ENCODE measurements at regions not wholly inside any gene's neighbourhood (a gene's known extent, or its start where the extent isn't known, plus 50 kb on each side); places are given as distances from the start of the nearest gene placed in this dataset.
A peak's percentile ranks its signal among the peaks of the same experiment; 100 is the strongest.
"Not testable (repeated sequence)": the region's sequence is repeated elsewhere in the genome, so short reads cannot be mapped to it uniquely, and the experiment has no call there.

DNA sequence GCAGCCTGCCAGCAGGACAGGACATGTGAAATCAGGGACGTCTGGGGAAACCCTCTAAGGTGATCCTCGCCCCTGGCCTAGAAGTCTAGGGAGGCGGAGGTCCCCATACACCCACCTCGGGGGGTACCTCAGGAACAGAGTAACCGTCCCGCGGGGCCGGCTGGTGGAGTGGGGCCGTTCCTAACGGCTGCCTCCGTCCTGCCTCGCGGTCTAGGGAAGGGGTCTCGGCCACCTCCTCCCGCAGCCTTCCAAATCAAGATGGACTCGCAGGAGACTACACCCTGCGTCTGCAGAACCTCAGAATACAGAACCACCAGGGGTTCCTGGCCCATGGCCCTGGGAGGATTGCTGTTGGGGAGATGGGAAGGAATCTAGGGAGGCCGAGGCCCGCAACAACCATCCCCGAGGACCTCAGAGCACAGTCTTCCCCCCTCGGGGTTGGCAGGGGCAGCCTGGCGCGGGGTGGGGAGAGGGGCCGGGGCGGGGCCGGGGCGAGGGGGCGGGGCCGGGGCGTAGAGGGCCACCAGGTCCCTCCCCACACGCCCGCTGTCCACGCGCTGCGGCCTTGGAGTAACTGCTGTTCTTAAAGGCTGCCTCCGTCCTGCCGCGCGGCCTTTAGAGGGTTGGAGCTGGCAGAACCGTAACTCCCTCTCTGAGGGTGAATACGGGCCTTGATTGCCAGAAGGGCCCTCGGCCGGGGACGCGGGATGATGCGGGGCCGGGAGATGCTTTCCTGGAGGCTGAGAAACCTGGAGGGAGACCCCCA lies 89.0 kb upstream of the MLN start:
- no peak for DNase-seq

DNA sequence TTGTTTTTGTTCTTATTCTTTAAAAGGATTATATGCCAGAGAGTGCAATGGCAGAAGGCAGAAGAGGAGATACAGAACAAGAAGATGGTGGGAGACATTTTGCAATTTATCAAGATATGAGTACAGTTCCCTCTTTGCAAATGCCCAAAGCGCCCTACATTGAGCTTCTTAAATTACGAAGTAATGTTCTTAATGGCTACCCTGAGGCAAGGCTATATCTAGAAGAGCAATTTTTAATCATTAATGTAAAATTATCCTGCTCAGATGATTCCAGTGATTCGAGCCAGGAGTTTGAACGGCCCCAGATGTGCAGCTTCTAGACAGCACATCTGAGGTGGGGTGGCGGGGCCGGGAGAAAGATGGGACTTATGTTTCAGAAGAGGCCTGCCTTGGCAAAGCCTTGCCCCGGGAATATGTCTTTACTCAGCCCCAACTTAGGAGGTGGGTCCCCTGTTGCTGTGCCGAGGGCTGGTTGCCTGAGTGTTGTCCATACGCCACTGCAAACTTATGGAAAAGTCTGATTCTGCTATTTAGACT lies 84.9 kb upstream of the MLN start:
- no peak for DNase-seq

DNA sequence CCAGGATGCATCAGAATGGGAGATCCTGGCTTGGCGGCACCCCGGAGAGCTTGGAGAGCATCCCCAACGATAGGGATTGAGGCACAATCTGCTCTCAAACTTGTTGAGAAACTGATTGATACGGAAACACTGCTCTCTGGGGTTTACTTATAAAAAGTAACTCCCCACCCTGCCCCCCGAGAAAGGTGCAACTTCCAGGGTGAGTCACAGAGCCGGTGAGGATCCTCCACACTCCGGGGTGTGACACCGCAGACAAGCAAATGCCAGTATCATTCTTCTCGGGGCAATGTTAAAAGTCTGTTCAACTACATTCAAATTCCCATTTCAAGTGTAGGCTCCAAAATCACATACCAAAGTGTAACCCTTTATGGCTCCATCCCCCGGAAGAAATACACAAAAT lies 84.4 kb upstream of the MLN start:
- no peak for DNase-seq

DNA sequence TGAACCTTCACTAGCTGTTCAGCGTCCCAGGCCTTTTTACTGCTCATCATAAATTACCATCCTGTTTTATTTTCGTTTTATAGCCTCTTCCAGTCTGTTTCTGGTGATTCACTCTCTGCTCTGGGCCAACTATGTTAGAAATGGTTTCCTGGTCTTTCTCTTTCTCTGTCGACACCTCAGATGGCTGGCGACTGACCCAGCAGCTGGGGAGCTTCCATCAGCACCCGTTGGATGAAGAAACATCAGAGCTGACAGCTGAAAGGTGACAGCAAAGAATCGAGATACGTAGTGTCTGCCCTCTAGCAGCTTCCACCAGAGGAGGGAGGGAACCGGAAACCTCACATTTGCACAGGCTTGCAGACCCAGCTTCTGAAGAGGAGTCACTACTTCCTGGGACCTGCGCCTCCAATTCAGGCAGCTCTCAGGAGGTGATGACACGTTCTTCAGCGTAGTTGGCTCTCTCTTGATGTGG lies 82.9 kb upstream of the MLN start:
- peak; percentile 60 for DNase-seq

DNA sequence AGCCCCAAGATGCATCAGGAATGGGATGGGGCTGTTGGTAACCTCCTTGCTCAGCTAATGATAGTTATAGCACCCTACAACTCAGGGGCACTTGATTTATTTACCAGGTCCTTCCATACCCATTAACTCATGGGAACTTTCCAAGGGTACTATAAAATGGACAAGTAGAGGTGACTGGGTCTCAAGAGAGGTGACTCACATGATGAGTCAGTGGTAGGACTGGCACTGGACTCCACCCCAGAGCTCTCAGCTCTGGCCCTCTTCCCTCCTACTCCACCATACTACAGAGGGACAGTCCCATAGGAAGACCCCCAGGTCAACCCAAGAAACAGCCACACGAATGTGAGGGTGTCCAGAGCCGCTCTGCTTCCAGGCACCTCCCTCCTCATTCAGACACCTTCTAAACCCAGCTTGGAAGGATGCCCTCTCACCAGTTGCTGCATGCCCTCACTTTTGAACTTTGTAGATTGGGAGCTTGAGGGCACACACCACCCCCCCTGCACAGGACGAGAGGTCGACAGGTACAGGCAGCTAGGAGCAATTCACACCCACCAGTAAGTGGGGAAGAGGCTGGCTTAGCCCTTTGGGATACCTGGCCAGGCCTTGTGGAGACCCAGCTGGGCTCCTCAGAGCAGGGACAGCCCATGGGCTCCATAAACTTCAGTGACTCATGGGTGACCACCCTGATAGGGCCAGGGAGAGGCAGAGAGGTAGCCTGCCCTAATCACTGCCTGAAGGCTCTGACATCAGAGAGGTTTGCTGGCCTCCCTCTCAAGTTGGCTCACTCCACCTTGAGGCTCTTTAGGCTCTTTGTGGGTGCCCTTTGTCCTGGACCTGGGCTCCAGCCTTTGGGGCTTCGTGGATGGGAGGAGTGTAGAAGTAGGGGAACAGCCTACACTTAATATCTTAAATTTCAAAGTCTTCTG lies 81.6 kb upstream of the MLN start:
- no peak for DNase-seq

DNA sequence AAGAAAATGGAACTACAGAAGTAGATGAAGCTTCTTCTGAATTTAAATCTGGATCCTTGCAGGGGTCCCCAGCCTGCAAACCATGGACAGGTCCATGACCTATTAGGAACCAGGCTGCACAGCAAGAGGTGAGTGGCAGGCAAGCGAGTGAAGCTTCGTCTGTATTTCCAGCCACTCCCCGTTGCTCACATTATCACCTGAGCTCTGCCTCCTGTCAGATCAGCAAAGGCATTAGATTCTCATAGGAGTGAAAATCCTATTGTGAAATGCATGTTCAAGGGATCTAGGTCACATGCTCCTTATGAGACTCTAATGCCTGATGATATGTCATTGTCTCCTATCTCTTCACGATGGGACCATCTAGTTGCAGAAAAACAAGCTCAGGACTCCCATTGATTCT lies 79.8 kb upstream of the MLN start:
- not testable (repeated sequence) for DNase-seq

DNA sequence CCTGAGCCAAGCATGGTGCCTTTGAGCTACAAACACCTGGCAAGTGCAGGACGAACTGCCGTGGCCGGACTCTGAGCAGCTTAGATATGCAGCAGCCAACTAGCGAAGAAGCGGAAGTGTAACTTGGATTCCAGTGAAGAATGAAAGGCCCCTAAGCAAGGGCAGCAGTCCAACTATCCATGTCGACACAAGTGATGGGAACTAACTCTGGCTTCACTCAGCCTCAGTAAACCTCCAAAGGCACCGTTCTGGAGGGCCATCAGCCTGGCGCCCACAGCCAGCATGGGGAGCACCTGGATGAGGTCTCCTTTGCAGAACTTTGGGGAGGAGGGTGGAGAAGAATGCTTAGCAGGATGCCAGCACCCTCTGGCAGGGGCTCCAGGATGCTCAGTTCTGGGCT lies 78.4 kb upstream of the MLN start:
- no peak for DNase-seq

DNA sequence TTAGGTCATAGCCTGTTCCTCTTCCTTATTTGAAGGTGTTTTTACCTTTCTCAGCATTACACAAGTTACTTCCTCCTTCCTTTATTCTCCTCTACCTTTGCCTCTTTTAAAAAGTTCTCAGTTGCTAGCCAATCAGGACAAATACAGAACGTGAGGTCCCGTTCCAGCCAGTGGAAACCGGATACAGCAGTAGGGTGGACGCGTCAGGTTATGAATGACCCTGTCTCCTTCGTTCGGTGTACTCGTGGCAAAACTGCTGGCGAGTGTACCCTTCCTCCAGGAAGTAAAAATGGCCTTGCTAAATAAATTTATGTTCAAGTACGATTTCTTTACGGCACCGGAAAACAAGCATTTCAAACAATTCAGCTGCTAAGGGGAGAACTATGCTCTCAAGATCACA lies 77.0 kb upstream of the MLN start:
- DNase-seq: no peak

DNA sequence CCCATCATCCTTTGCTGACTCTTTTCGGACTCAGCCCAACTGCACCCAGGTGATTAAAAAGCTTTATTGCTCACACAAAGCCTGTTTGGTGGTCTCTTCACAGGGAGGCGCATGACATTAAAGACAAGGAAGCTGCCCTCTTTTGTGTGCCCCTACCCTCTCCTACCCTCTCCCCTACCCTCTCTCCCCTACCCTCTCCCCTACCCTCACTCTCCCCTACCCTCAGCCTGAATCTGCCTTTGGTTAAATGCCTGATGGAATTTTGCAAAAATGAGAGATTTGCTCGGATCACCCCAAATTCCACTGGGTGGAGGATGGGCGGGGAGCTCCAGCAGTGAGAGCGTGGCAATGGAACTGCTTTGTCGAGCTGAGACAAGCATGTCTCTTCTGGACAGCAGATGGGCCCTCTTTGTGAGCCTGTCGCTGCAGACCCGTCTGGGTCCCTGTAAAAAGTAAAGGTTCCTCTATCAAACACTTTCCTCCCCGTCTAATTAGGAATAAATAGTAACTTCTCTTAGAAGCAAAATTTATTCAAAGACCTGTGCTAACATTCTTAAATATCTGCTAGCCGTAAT lies 76.4 kb upstream of the MLN start:
- no peak for DNase-seq

DNA sequence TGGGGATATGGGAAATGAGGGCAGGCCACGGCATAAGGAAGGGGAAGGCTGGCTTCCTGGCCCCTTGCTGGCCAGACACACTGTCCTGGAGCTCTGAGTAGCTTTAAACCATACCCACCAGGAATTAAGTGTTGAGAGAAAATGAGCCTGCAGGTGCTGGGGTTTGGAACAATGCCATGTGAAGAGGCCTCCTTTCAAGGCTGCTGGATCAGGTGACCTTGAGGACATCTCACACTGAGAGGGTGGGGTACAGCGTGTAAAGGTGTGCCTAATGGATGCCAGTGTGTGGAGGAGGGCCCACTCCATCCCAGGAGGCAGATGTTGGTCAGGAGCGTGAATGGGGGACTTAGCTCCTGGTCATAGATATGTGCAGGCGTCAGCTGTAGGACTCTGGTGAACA lies 74.8 kb upstream of the MLN start:
- no peak for DNase-seq

DNA sequence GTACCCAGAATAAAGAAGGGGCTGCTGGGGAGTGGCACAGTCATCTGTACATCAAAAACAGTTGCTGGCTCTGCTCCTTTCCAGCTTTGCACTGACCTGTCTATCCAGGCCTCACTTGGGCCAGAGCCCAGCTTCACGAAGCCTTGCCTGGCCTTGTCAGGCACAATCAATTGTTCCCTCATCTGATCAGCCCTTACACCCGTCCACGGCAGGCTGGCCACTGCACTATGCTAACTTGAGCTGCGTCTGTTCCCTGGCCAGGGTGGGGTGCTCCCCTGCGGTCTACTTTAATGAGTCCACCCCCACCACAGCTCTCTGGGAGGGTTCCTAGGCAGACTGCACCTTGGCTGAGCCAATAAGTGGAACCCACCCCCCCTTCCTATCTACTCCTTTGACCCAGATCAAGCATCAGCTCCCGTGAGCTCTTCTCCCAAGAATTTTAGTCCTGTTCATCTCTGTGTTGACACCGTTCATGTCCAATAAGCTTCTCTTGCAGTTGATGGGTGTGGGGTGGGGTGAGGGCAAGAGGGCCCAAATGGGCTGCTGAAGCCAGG lies 74.3 kb upstream of the MLN start:
- DNase-seq: no peak

DNA sequence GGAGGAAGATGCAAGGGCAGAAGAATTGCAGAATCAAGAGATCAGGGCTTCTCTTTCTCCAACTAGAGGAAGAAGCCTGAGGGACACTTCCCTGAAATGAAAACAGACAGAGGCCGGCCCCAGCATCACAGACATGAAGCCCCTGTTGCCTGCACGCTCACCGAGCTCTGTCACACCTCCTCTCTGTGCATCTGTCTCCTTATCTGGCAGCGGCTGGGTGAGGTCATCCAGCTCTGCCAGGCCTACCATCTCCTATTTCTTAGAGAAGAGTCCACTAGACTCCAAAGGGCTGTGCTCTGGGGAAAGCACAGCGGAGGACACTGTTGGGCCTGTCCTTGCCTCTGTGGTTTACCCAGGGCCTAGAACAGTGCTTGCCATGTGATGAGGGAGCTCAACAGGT lies 71.9 kb upstream of the MLN start:
- no peak for DNase-seq

DNA sequence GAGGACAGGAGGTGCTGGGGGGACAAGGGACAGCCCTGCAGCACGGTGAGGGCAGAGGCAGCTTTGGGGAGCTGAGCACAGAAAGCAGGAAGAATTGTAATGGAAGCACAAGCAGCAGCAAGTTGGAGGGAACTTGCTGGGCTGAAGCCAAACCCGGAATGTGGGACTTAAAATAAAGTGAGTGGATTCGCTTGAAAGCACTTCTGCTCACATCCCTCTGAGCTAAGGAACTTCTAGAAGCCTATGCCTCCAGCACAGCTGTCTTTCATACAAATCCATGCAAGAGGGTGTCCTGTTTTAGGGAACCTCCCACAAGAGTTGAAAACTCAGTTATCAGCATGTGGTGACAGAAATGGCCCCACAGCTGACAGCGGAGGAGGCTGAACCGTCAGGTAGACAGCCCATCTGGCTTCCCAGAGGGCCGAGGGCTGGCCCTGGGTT lies 71.4 kb upstream of the MLN start:
- no peak for DNase-seq

DNA sequence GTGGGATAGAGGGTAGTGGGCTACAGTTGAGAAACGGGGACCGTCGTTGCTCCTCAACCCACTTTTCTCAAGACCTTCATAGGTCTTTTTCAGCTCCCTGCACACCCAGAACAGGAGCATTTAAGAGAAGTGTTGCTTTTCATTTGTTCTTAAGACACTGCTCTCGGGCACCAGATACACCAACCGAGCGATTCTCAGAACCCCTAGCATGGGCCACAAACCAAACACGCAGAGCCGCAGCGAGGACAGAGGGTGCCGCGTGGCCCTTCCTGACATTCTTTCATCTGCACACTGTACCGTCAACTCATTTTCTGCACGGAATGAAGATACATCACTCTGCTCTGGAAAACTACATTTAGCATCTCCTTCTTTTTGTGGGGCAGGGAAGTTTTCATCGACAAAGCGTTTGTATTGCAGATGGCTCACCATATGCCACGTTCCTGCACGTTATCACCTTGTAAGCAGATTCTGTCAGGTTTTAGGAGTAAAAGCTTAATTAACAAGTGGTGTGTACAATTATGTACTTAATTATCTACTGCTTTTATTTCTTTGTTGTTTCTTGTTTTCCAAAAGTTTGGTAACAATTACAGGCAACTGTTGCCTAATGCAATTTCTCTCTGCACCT lies 70.4 kb upstream of the MLN start:
- DNase-seq: no peak

DNA sequence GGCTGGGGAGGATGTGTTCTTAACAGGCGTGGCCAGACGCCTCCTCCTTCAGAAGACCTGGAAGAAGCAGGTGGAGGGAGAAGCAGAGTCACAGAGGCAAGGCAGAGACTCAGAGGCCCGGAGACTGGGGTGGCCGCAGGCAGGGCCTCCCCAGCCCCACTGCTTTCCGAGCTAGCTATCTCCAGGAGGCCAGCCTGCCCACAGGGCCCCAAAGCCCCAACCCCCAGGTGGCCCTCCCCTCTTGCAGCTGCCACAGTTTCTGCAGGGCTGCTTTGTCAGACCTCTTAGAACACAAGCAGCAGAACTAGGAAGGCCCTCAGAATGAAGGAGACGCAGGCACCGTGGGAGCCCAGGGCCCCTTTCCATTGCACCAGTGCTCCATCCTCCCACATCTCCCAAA lies 69.0 kb upstream of the MLN start:
- DNase-seq: no peak

DNA sequence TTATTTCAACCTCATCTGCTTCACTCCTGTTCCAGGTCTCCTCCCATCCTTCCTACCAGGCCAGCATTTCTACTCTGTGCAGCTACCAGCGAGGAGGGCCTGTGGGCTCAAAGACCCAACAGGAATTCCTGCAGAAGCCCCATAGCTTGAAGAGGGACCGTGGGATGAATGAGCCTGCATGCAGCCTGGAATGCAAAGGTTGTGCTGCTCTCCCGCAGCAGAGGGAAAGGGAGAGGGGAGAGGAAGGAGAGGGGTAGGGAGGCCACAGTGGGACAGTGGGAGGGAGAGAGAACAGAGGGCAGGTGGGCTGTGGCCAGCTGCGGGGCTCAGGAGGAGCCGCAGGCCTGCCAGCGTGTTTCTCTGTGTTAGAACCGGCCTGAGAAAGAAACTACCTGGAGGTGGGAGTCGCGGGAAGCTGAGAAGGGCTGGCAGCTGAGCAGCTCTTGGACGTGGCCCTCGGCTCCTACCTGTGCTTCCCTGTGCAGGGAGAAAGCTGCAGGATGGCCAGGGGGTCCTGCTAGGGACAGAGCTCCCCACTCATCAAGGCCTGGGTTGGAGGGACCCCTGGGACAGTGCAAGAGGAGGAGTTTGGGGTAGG lies 66.1 kb upstream of the MLN start:
- no peak for DNase-seq

DNA sequence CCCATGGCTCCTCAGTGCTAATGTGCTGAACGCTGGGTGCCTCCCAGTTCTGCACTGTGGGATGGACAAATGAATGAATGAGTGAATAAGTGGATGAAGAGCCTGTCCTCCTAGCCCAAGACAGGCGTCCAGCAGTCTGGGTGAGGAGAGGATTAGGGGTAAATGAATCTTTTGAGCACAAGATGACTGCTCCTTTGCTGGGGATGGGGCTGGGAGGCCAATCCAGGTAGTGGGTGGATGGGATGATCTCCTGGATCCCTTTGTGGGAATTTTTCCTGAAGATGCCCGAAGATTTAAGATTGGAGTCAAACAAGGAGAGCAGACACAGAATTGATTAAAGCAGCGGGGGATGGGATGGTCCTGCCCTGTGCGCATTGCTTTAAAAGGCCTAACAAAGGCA lies 65.3 kb upstream of the MLN start:
- DNase-seq: no peak

DNA sequence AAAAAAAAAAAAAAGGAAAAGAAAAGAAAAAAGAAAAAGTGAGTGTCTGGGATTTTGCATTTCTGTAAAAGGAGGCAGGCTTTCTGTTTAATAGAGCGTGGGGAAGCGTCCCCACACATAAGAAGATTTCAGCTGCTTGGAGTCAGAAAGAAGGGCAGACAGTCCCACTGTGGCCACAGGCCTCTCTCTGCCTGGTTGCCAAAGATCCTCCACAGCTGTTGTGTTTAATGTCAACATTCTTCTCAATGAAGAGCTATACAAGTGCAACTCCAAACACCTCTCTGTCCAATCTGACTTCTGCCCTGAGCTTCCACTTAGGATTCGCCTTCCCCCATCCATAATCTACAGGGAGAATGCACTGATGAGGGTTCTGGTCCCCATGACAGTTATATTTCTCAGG lies 64.3 kb upstream of the MLN start:
- DNase-seq: no peak

DNA sequence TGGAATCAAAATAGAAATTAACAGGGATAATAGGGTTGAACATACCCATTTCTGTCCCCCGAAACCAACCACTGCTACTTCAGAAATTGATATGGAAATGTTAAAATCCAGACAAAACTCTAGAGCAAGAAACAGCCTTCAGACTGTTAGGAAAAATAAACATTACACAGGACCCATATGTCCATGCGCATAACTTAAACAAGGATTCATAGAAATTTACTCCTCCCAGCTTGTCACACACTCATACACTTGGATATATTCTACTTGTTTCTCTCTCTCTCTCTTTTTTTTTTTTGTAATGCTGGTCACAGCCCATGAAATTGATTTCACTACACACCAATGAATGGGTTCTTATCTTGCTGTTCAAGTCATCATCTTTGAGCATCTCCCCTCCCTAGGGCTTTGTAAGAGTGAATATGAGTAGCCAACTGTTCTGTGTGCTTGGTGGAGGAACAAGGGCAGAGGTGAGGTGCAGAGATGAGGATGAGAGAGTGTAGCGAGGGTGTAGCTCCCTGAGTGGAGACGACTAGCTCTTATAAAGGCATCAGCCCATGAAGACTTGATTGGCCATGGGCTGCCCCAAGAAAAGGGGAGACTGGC lies 61.8 kb upstream of the MLN start:
- no peak for DNase-seq

DNA sequence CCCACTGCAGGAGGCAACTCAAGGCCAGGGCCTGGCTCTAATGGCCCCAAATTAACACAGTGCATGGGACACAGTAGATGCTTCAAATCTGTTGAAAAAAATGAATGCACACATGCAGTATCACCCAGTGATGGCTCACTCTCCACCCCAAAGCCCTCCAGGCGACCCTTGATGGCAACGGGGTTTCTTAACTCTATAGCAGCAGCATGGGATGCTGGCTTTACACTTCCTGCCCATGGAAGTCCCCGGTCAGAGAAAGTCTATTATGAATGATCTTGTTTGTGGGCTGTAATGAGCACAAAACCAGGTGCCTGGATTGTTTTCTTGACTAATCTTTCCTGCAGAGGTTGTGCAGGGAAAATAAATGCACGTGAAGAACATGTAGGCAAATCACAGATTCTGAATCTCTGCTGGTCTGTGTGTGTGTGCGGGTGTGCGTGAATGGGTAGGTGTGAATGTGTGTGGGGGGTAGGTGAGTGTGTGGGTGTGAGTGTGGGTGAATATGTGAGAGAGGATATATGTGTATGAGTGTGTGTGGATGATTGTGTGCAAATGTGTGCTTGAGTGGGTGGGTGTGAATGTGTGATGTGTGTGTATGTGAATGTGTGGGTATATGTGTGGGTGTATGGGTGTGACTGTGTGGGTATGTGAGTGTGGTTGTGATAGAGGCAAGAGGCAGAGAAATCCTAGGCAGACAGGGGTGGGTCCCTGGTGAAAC lies 60.1 kb upstream of the MLN start:
- DNase-seq: no peak

DNA sequence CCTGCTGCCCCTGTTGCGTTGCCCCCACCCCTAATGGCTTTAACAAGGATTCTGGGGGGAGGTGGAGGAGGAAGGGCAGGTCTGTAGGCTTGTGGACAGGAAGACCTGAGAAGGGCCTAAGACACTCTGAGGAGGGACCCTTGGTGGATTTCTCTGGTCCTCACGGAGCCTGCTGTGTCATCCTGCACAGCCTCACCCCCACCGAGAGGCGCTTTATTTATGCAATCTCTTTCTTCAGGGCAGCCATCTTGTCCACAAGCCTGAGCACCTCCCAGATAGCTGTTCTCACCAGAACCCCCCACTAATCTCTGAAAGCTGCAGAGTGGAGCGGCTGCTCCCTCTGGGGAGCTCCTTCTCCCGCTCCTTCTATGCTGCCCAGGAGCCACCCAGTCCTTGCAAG lies 59.3 kb upstream of the MLN start:
- DNase-seq: no peak
